ENCODE measurements at regions not wholly inside any gene's neighbourhood (a gene's known extent, or its start where the extent isn't known, plus 50 kb on each side); places are given as distances from the start of the nearest gene placed in this dataset.

GRCh38 chr17:13996276-13996675, 73.0 kb upstream of the COX10 start:
- H3K9me3 Mint-ChIP-seq, result peaks cover 9% of the 10 kb centered on the region
- peak overlapping the region; percentile 74 for H3K27ac Mint-ChIP-seq
- no peak for TF ChIP-seq CTCF (IDR thresholded peaks at IDR 0.05; ENCODE audit: unreplicated experiment)
- peak overlapping the region; percentile 1 for H3K4me3 Mint-ChIP-seq
- no peaks in the 10 kb centered on the region for H3K27me3 Mint-ChIP-seq (ENCODE audit: low read depth)
- H3K36me3 Mint-ChIP-seq, result peaks cover 4% of the 10 kb centered on the region
- no peak for DNase-seq (ENCODE audit: low spot score in 2 of 2, unreplicated experiment in 2 of 2)
- H3K4me1 Mint-ChIP-seq, result peaks cover 33% of the 10 kb centered on the region

GRCh38 chr17:13996748-13997147, 72.6 kb upstream of the COX10 start:
- Mint-ChIP-seq H3K4me3 (no peak overlapping the region), H3K27me3 (ENCODE audit: low read depth) (no peaks in the 10 kb centered on the region), H3K27ac (peak overlapping the region; percentile 74), H3K4me1 (peaks cover 33% of the 10 kb centered on the region), H3K36me3 (peaks cover 4% of the 10 kb centered on the region), H3K9me3 (peaks cover 9% of the 10 kb centered on the region)
- DNase-seq (ENCODE audit: low spot score in 2 of 2, unreplicated experiment in 2 of 2), result no peak
- no peak for TF ChIP-seq CTCF (IDR thresholded peaks at IDR 0.05; ENCODE audit: unreplicated experiment)

GRCh38 chr17:14004927-14005620, 64.2 kb upstream of the COX10 start:
- Mint-ChIP-seq H3K27ac (no peak overlapping the region), H3K27me3 (ENCODE audit: low read depth) (no peaks in the 10 kb centered on the region), H3K4me3 (no peak overlapping the region), H3K36me3 (peaks cover 4% of the 10 kb centered on the region), H3K9me3 (peaks cover 9% of the 10 kb centered on the region), H3K4me1 (no peaks in the 10 kb centered on the region)
- DNase-seq (ENCODE audit: low spot score in 2 of 2, unreplicated experiment in 2 of 2), result no peak
- TF ChIP-seq CTCF (IDR thresholded peaks at IDR 0.05; ENCODE audit: unreplicated experiment), result no peak

- H3K27me3 Mint-ChIP-seq (ENCODE audit: low read depth), result no peaks in the 10 kb centered on the region
- DNase-seq (ENCODE audit: low spot score in 2 of 2, unreplicated experiment in 2 of 2), result no peak
- no peak overlapping the region for H3K27ac Mint-ChIP-seq
- peaks cover 5% of the 10 kb centered on the region for H3K4me1 Mint-ChIP-seq
- TF ChIP-seq CTCF (IDR thresholded peaks at IDR 0.05; ENCODE audit: unreplicated experiment), result no peak
- H3K9me3 Mint-ChIP-seq, result no peaks in the 10 kb centered on the region
- no peak overlapping the region for H3K4me3 Mint-ChIP-seq
- no peaks in the 10 kb centered on the region for H3K36me3 Mint-ChIP-seq
Measured at GRCh38 chr17:14006249-14006942, 62.9 kb upstream of the COX10 start.

- no peaks in the 10 kb centered on the region for H3K36me3 Mint-ChIP-seq
- H3K27ac Mint-ChIP-seq, result no peak overlapping the region
- TF ChIP-seq CTCF (IDR thresholded peaks at IDR 0.05; ENCODE audit: unreplicated experiment), result no peak
- H3K9me3 Mint-ChIP-seq, result no peaks in the 10 kb centered on the region
- peaks cover 12% of the 10 kb centered on the region for H3K4me1 Mint-ChIP-seq
- DNase-seq (ENCODE audit: low spot score in 2 of 2, unreplicated experiment in 2 of 2), result no peak
- H3K4me3 Mint-ChIP-seq, result no peak overlapping the region
- H3K27me3 Mint-ChIP-seq (ENCODE audit: low read depth), result peaks cover under 1% of the 10 kb centered on the region
Measured at GRCh38 chr17:14007951-14008350, 61.4 kb upstream of the COX10 start.

All from mesothelial cell of epicardium (in vitro differentiated cells).